CD14-positive monocyte (primary cell): ENCODE measurements at regions not wholly inside any gene's neighbourhood (a gene's known extent, or its start where the extent isn't known, plus 50 kb on each side); places are given as distances from the start of the nearest gene placed in this dataset.

ENCODE experiments used
- DNase-seq, 3 donors: peaks; one replicate each; pipeline ENCODE4 v3.0.0-alpha.2; 2011 to 2022
- H2AFZ ChIP-seq: 2 replicates; pipeline ENCODE4 v1.6.0; 2012; ENCODE audit warnings: mild to moderate bottlenecking, low read depth, low read length, inconsistent platforms; ENCODE audit not compliant: insufficient read depth, poor library complexity, severe bottlenecking
- H3K27ac ChIP-seq, 2 donors: 1 replicate in 1 of 2; 2 replicates in 1 of 2; pipeline ENCODE4 v1.5.1; 2012 to 2013; ENCODE audit warnings: low read length in 2 of 2, control low read depth in 1 of 2, inconsistent platforms in 1 of 2, low read depth in 1 of 2, mild to moderate bottlenecking in 1 of 2
- H3K27me3 ChIP-seq, 2 donors: one replicate each; pipeline versions ENCODE4 v1.6.0 to v1.6.1; 2011 to 2013; ENCODE audit warnings: low read length in 2 of 2; ENCODE audit not compliant: control insufficient read depth in 2 of 2, insufficient read depth in 2 of 2
- H3K36me3 ChIP-seq, 2 donors: replicated peaks in 1 of 2; 1 replicate in 1 of 2; 2 replicates in 1 of 2; pipeline versions ENCODE4 v1.5.1 to v1.6.1; 2012 to 2013; ENCODE audit warnings: low read length in 2 of 2, control low read depth in 1 of 2, inconsistent platforms in 1 of 2, mild to moderate bottlenecking in 1 of 2; ENCODE audit not compliant: insufficient read depth in 2 of 2, control insufficient read depth in 1 of 2
- H3K4me1 ChIP-seq, 2 donors: 1 replicate in 1 of 2; 2 replicates in 1 of 2; pipeline versions ENCODE4 v1.5.1 to v1.6.1; 2012 to 2013; ENCODE audit warnings: low read length in 2 of 2, control low read depth in 1 of 2, inconsistent platforms in 1 of 2, mild to moderate bottlenecking in 1 of 2, moderate library complexity in 1 of 2; ENCODE audit not compliant: insufficient read depth in 2 of 2, control insufficient read depth in 1 of 2
- H3K4me2 ChIP-seq: replicated peaks from 2 replicates; pipeline ENCODE3; 2012; ENCODE audit warnings: low read length, moderate library complexity, mild to moderate bottlenecking; ENCODE audit not compliant: poor library complexity, severe bottlenecking; ENCODE audit errors: extremely low read depth
- H3K4me3 ChIP-seq, 3 experiments: fragments of 200-600 bp in 1 of 3; sonication (generic) in 1 of 3; replicated peaks in 1 of 3; 1 replicate in 2 of 3; 2 replicates in 1 of 3; pipeline ENCODE4 v1.5.1; 2011 to 2013; ENCODE audit warnings: low read length in 3 of 3, mild to moderate bottlenecking in 3 of 3, control low read depth in 2 of 3, low read depth in 2 of 3, inconsistent platforms in 1 of 3, moderate library complexity in 1 of 3
- H3K79me2 ChIP-seq: 2 replicates; pipeline ENCODE4 v1.6.0; 2012; ENCODE audit warnings: mild to moderate bottlenecking, control low read depth, inconsistent platforms, low read length, moderate library complexity; ENCODE audit not compliant: insufficient read depth
- H3K9ac ChIP-seq: 2 replicates; pipeline ENCODE4 v1.6.0; 2017; ENCODE audit warnings: low read length, mild to moderate bottlenecking; ENCODE audit not compliant: insufficient read depth, poor library complexity, severe bottlenecking
- H3K9me3 ChIP-seq, 2 donors: replicated peaks in 1 of 2; 1 replicate in 1 of 2; 2 replicates in 1 of 2; pipeline versions ENCODE4 v1.5.1 to v1.6.1; 2012 to 2013; ENCODE audit warnings: low read length in 2 of 2, control low read depth in 1 of 2; ENCODE audit not compliant: control insufficient read depth in 1 of 2, insufficient read depth in 1 of 2
- H4K20me1 ChIP-seq: 2 replicates; pipeline ENCODE4 v1.6.0; 2012; ENCODE audit warnings: mild to moderate bottlenecking, low read length, control low read depth, moderate library complexity; ENCODE audit not compliant: insufficient read depth
- H3K27ac Mint-ChIP-seq, 7 donors: one replicate each; pipeline ENCODE4 v1.8.0; 2020; ENCODE audit warnings: mild to moderate bottlenecking in 7 of 7, mixed read lengths in 7 of 7, moderate library complexity in 6 of 7, inconsistent platforms in 2 of 7
- H3K27me3 Mint-ChIP-seq, 3 donors: one replicate each; pipeline ENCODE4 v1.8.0; 2021 to 2022; ENCODE audit warnings: low read depth in 3 of 3, mild to moderate bottlenecking in 3 of 3, mixed read lengths in 3 of 3, moderate library complexity in 3 of 3, inconsistent platforms in 1 of 3
- H3K36me3 Mint-ChIP-seq, 2 donors: one replicate each; pipeline ENCODE4 v1.8.0; 2020; ENCODE audit warnings: mixed read lengths in 2 of 2, inconsistent platforms in 1 of 2, mild to moderate bottlenecking in 1 of 2
- H3K4me1 Mint-ChIP-seq: one replicate; pipeline ENCODE4 v1.8.0; 2020; ENCODE audit warnings: mild to moderate bottlenecking, mixed read lengths
- H3K4me3 Mint-ChIP-seq, 2 donors: one replicate each; pipeline ENCODE4 v1.8.0; 2020; ENCODE audit warnings: mild to moderate bottlenecking in 2 of 2, mixed read lengths in 2 of 2, moderate library complexity in 1 of 2
- H3K9me3 Mint-ChIP-seq, 7 donors: one replicate each; pipeline ENCODE4 v1.8.0; 2020 to 2022; ENCODE audit warnings: mixed read lengths in 7 of 7, mild to moderate bottlenecking in 6 of 7, moderate library complexity in 6 of 7, inconsistent platforms in 2 of 7
- CTCF ChIP-seq: fragments of 200-600 bp; IDR thresholded peaks from one replicate; pipeline ENCODE4 v1.8.0; 2022; ENCODE audit warnings: antibody characterized with exemption, mild to moderate bottlenecking
- WGBS: methylation state at CpG from one replicate; pipeline ENCODE4 v1.1.5; 2013; ENCODE audit warnings: missing lambda C conversion rate; ENCODE audit not compliant: insufficient coverage; 5-methylcytosine and 5-hydroxymethylcytosine counted together
- intact Hi-C, 2 donors: fragments of 100-400 bp; cut with micrococcal nuclease; formaldehyde crosslinking; loops; one replicate each; pipeline versions ENCODE4 v1.15.0 to v1.15.1; 2023

- H3K27ac Mint-ChIP-seq: no peak overlapping the region
- no peak for DNase-seq
- Histone ChIP-seq H3K36me3 (no peaks in the 10 kb centered on the region), H3K27ac (no peak overlapping the region), H2AFZ (no peak overlapping the region), H4K20me1 (no peaks in the 10 kb centered on the region), H3K4me2 (no peak overlapping the region), H3K9me3 (no peaks in the 10 kb centered on the region), H3K79me2 (no peaks in the 10 kb centered on the region), H3K27me3 (no peaks in the 10 kb centered on the region), H3K4me1 (no peaks in the 10 kb centered on the region), H3K4me3 (no peak overlapping the region), H3K9ac (no peak overlapping the region)
- no peaks in the 10 kb centered on the region for H3K27me3 Mint-ChIP-seq
- H3K9me3 Mint-ChIP-seq: peaks cover 0 to 4% (median 0%) of the 10 kb centered on the region in 7 donors
- intact Hi-C loops: no loop called here
- no peaks in the 10 kb centered on the region for H3K4me1 Mint-ChIP-seq
- no peak for TF ChIP-seq CTCF
- no peaks in the 10 kb centered on the region for H3K36me3 Mint-ChIP-seq
- WGBS: no CpG with 5 or more reads among the region's 4 CpGs
- no peak overlapping the region for H3K4me3 Mint-ChIP-seq
Observed at GRCh38 chr16:51470492-51470891, 319.4 kb upstream of the SALL1 start.

- Histone ChIP-seq H3K79me2 (no peaks in the 10 kb centered on the region), H3K9ac (no peak overlapping the region), H3K27me3 (no peaks in the 10 kb centered on the region), H3K27ac (no peak overlapping the region), H4K20me1 (no peaks in the 10 kb centered on the region), H3K9me3 (no peaks in the 10 kb centered on the region), H2AFZ (no peak overlapping the region), H3K36me3 (no peaks in the 10 kb centered on the region), H3K4me2 (no peak overlapping the region), H3K4me3 (no peak overlapping the region), H3K4me1 (no peaks in the 10 kb centered on the region)
- Mint-ChIP-seq H3K36me3 (no peaks in the 10 kb centered on the region), H3K4me3 (no peak overlapping the region), H3K27ac (no peak overlapping the region), H3K4me1 (no peaks in the 10 kb centered on the region), H3K9me3 (peaks cover 0 to 6% (median 0%) of the 10 kb centered on the region in 7 donors), H3K27me3 (peaks cover 0 to 3% (median 0%) of the 10 kb centered on the region in 3 donors)
- DNase-seq: no peak
- intact Hi-C loops: no loop called here
- TF ChIP-seq CTCF: no peak
- no CpG with 5 or more reads among the region's 5 CpGs for WGBS
Observed at GRCh38 chr16:51464996-51465395, 313.9 kb upstream of the SALL1 start.
